GM18861 (cell line): ENCODE measurements at regions not wholly inside any gene's neighbourhood (a gene's known extent, or its start where the extent isn't known, plus 50 kb on each side); places are given as distances from the start of the nearest gene placed in this dataset.

Experiments used
- ATAC-seq: cut with Tn5 transposase; IDR thresholded peaks from one replicate; pipeline ENCODE4 v1.9.1; 2021; ENCODE audit not compliant: unreplicated experiment

DNA sequence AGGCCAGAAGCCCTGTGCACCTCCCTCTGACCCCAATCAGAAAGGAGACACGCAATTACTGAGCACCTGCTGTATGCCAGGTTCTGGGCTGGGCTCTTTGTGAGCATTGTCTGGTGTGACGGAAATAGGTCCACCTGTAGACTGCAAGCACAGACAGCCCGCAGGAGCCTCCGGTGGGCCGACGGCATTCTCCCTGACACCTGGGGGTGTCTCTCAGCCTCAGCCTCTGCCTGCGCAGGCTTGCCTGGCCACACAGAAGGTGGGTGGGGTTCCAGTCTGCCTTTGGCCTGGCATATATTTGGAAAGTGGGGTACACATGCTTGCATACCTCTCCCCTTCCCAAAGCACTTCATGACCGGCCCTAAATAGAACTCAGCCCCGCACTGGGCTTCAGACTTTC is 129.3 kb downstream of the BUD13 start:
- no peak for ATAC-seq

DNA sequence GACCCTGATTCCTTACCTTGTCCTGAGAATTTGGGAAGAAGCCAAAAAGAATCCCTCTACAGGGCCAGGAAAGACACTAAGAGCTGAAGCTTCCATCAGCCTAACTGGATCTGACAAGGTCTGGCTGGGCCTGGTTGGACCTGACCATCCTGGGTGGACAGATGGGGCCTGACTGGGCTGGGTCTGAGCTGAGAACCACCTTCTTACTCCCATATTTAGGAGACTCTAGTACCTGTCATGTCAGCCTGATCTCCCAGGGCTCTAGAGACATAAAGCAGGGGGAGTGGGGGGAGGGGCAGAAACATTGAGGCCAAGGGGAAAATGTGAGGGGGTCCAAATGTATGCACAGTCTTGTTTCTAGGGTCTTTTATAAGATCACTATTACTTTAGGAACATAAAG is 129.9 kb downstream of the BUD13 start:
- no peak for ATAC-seq

GRCh38 chr11:116642481-116642880 is 130.3 kb downstream of the BUD13 start:
- no peak for ATAC-seq

GRCh38 chr11:116641561-116642045 is 131.2 kb downstream of the BUD13 start:
- no peak for ATAC-seq

GRCh38 chr11:116640641-116641402 is 132.0 kb downstream of the BUD13 start:
- ATAC-seq, result no peak

DNA sequence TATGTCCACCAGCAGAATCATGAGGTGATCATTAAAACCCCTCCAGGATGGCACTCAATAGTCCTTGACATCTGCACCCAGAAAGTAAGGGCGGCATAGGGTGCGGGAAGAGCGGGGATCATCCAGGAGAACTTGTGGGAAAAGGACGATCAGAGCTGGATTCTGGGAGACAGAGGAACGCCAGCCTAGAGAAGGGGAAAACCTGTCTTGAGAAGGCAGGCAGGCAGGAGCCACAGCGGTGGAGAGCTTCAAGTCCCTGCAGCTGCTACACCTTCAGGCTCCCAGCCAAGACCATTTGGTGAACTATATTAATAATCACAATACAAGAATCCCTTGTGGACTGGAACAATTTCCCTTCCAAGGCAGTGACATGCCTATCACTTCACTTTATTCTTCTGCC is 134.3 kb downstream of the BUD13 start:
- no peak for ATAC-seq

GRCh38 chr11:116637766-116638165 is 135.0 kb downstream of the BUD13 start:
- ATAC-seq, result no peak

DNA sequence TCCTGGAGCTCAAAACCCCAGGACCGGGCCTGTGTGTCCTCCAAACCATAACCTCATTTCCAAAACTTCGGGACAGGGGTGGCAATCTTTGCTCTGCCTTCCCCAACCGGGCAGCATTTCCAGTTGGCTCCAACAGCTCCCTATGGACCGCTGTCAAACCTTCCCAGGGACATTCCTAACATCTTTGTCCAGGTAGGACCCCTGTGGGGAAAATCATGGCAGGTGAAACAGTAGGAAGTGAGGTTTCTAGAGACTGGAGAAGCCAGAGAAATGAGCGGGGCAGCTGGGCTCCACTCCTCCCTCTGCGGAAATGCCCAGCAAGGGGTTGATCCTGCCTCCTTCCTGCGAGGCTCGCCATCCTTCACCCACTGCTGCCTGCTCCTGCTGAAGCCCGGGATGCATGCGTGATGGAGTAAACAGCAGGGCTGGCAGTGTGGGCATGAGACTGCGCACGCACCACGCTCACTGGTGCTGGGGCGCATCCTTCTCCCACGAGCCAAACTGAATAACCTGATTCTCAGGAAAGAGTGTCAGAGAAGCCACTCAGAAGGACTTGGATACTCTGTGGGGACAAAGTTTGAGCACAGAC is 136.4 kb downstream of the BUD13 start:
- no peak for ATAC-seq

- no peak for ATAC-seq
Measured at GRCh38 chr11:116631201-116631600, 141.6 kb downstream of the BUD13 start.

DNA sequence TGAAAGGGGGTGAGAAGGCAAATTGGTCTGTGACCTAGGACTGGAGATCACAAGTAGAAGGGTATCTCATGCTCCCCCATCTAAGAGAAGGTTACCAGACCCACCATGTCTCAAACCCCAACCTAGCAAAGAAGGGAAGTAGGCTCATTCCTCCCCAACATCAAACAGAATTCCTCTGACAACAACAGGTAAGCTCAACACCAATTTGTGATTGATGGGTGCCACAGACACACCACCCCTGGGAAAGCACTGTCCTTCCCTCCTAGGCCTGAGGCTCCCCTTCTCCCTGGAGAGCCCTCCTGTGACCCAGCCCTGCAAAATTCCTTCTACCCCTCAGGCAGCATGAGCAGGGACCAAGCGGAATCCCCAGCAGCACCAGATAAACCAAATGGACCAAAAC is 154.3 kb downstream of the BUD13 start:
- no peak for ATAC-seq

GRCh38 chr11:116615211-116615865 is 157.4 kb downstream of the BUD13 start:
- no peak for ATAC-seq

GRCh38 chr11:116614306-116615210 is 158.2 kb downstream of the BUD13 start:
- ATAC-seq, result no peak

- no peak for ATAC-seq
Measured at GRCh38 chr11:116613206-116613875, 159.4 kb downstream of the BUD13 start.

DNA sequence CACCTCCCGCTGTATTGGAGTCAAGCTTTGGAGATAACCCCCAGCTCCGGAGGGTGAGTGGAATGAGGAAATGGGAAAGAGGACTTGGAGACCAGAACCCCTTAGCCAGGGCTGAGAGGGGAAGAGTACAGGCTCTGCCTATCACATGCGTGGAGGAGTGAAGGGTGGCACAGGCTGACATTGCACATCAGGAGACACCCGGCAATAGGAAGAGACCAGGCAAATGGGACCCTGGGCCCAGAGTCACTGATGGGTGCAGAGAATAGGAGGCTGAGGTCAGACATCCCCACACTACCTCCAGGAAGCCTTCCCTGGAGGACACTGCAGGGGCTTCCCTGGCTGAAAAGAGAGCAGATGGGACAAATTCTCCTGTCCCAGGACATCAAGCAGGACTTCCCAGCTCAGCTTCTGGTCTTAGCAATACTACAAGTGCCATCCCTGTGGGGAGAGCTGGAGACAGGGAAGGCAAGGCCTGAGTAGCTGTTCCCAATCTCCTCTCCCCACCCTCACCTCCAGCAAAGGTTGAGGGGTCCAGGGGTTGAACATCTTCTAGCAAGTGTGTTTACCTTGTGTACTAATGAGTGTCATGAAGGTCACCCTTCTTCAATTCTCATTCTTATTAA is 160.7 kb downstream of the BUD13 start:
- ATAC-seq, result no peak

GRCh38 chr11:116610190-116610589 is 162.6 kb downstream of the BUD13 start:
- ATAC-seq, result no peak

- no peak for ATAC-seq
Measured at GRCh38 chr11:116607027-116607426, 165.8 kb downstream of the BUD13 start.

DNA sequence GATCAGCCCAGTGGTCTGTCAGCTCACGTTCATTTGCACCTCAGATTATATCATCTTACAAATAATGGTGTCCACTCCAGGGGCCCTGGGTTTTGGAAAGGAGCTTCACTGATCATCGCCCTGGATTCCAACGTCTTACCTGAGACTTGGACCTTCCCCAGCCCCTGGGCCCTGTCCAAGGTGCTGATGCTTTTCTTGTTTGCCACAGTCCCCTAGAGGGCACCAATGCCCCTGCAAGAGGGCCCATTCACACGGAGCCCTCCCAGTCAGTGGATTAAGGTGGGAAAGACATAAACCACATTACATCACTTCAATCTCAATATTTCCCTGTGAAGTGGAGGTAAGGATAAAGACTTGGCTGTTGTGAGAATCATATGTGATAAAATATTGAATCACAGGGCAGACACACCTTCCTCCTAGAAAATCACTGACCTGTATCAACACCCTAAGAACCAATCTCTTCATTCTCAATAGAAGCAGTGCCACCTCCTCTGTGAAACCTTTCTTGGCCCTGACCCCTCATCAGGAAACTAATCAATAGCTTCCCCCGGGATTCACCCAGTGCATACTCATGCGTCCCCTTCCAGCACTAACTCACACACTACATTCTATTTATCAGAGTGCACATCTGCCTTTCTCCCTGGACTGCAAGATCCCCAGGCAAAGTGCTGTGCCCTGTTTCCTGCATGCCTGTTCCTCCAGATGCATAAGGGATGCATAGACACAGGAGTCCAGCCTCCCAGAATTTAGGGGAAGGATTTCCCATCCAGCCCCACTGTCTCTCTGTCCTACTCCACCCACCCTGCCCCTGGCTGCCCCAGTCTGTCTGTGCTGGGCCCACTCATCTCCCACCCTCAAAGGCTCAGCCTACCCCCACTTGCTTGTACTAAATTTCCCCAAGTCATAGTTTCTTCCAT is 167.0 kb downstream of the BUD13 start:
- ATAC-seq, result no peak

- ATAC-seq, result no peak
Measured at GRCh38 chr11:116603728-116604323, 169.0 kb downstream of the BUD13 start.

DNA sequence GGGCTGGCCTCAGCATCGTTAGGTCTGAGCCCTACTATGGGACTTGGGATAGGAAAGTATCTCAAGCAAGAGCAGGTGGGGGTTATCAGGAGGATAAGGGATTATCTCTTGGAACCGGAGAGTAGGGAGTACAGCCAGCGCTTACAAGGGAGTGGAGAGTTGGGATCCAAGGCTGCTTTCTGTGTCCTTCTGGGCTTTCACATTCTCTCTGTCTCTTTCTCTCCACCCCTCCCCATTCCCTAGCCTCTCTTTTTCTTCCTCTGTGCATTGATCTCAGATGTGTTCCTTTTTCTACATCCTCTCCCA is 170.2 kb downstream of the BUD13 start:
- no peak for ATAC-seq
